ENCODE measurements at regions not wholly inside any gene's neighbourhood (a gene's known extent, or its start where the extent isn't known, plus 50 kb on each side); places are given as distances from the start of the nearest gene placed in this dataset.
"Not testable (repeated sequence)": the region's sequence is repeated elsewhere in the genome, so short reads cannot be mapped to it uniquely, and the experiment has no call there.

DNA sequence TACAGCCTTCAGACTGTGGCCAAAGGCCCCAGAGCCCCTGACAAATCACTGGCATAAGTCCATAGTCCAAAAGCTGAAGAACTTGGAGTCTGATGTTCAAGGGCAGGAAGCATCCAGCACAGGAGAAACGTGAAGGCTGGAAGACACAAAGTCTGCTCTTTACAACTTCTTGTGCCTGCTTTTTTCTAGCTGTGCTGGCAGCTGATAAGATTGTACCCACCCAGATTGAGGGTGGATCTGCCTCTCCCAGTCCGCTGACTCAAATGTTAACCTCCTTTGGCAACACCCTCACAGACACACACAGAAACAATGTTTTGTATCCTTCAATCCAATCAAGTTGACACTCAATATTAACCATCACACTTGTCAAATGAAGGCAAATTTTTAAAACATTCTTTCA is 959.5 kb downstream of the FSCB start:
- DNase-seq (ENCODE audit: low spot score), result peak; percentile 15

DNA sequence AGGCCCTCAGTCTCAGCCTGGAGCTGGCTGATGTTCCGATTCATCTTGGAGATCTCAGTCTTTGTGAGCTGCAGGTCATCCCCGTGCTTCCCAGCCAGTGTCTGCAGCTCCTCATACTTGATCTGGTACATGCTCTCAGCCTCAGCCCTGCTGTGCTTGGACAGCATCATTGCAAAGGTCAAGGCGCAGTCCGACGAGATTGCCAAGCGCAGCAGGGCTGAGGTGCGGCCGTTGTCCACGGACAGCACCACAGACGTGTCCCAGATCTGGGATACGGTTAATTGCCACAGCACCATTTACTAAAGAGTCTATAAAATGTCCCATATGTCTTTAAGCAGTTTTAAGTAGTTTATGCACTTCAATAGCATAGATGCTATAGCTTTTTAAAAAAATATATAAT is 965.7 kb downstream of the FSCB start:
- DNase-seq (ENCODE audit: low spot score), result no peak

DNA sequence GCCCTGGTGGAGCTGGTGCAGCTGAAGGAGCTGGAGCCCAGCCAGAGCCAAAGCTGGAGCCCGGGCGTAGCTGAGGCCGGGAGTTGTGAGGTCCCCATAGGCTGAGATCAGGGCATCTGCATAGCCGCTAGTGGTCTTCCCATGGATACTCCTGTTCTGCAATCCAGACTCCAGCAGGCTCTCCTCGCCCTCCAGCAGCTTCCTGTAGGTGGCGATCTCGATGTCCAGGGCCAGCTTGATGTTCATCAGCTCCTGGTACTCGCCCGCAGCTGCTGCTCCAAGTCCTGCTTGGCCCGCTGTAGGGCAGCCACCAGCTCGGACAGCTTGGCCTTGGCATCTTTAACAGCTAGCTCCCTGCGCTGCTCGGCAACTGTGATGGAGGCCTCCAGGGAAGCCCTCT is 966.1 kb downstream of the FSCB start:
- DNase-seq (ENCODE audit: low spot score), result no peak

DNA sequence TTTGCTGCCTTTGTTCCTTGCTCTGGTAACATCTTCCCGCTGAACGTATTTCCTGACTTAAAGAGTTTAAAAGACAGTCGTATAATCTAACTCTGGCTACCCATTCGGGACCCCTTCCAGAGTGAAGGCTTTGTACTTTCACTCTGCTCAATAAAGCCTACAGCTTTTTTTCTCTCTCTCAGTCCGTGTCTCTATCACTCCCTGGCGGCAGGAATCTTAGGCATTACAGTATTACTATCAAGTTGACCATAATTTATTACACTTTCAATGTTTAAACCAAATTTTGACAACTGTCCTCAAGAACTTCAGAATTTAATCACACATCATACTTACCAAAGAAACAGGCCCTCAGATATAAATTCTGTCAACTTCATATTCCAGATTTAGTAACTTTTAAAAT is 967.9 kb downstream of the FSCB start:
- no peak for DNase-seq (ENCODE audit: low spot score)

DNA sequence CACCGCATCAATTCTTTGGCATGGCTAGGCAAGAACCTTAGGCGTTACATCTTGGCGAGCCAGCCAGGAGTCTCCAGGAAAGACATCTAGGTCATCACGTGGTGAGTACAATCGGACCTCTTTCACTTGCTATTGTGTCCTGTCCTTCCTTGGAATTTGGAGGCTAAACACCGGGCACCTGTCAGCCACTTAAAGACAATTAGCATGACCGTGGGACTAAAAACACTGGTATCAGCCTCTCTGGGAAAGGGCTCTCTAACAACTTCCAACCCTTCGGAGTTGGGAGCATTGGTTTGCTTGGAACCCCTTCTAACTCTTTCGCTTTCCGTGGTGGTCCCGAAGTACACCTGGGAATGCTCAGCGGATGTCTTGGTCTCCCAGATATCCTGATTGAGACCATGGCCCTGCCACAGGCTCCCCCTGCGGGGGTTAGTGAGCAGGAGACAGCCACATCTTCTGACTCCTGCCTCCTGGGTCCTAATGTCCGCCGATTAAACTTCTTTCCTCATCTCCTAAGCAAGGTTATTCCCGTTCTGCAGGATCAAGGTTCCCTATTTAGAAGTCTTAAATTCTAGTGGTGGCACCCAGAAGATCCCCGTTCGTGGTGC is 971.7 kb downstream of the FSCB start:
- DNase-seq (ENCODE audit: low spot score), result no peak

DNA sequence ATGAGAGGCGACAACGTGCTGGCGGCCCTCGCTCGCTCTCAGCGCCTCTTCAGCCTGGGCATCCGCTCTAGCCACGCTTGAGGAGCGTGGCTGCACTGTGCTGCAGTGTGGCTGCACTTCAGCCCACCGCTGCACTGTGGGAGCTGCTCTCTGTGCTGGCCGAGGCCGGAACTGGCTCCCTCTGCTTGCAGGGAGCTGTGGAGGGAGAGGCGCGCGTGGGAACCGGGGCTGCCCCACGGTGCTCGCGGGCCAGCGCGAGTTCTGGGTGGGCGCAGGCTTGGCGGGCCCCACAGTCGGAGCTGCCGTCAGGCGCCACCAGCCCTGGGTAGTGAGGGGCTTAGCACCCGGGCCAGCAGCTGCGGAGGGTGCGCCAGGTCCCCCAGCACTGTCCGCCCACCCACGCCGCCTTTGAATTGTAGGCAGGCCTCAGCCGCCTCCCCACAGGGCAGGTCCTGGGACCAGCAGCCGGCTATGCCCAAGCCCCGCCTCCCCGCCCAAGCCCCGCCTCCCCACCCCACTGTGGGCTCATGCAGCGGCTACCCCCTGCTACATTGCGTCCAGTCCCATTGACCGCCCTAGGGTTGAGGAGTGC is 974.2 kb downstream of the FSCB start:
- no peak for DNase-seq (ENCODE audit: low spot score)

DNA sequence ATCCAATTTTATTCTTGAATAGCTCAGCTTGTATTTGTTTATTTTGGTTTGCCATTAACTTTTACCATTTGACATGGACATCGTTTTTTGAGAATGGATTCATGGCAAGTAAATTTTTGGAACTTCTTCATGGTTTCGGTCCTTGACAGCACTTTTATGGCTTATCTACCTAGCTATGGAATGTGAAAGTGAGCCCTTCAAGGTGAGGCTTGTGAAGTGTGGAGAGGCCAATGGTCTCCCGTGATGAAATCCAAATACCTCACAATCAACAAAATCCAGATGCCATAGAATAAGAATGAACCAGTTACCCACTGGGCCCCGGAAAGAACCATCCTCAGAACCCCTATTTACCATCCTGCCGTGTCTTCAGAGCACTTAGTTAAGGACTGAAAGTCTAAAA is 978.8 kb downstream of the FSCB start:
- no peak for DNase-seq (ENCODE audit: low spot score)

DNA sequence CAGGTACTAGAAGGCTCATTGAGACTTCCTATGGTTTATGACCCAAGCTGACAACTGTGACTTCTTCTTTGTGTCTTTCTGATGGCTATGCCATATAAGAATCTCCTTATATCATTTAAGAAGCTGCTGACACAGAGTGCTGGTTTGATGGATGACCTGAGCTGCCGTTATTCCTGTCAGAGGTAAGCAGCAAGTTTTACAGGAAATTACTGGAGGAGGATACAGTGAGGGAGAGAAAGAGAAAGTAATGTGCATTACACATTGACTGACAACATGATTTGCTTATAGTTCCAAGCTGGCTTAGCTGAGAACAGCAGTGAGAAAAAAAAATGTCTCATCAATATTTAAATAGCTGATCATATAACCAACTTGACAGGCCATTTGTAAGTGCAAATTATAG is 981.4 kb downstream of the FSCB start:
- DNase-seq (ENCODE audit: low spot score), result no peak

DNA sequence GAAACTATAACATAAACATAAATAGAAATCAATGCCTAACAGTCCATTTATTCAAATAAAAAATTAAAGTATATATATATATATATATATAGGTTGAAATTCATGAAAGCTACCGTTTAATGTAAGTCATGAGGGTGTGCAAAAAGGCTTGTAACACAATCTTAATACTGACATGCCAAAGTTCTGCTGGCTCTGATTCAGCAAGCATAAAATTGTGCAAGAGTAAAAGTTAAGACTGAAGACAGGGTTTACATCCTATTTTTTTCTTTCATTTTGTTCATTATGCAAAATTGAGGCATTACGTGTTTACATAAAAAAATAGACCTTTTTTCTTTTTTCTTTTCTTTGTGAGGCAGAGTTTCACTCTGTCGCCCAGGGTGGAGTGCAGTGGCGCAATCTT is 984.2 kb downstream of the FSCB start:
- no peak for DNase-seq (ENCODE audit: low spot score)

DNA sequence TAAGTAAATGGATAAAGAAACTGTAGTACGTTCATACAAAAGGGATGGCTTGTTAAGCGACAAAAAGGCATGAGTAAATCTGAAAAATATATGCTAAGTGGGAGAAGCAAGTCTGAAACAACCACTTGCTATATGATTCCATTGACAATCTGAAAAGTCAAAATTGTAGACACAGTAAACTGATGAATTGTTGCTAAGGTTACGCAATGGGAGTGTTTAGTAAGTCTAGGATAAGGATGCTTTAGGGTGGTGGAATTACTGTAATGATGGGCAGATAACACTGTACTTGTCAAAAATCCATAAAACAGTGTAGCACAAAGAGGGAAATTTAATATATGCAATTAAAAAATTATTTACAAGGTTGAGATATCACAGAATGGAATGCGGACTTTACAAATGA is 984.9 kb downstream of the FSCB start:
- no peak for DNase-seq (ENCODE audit: low spot score)

DNA sequence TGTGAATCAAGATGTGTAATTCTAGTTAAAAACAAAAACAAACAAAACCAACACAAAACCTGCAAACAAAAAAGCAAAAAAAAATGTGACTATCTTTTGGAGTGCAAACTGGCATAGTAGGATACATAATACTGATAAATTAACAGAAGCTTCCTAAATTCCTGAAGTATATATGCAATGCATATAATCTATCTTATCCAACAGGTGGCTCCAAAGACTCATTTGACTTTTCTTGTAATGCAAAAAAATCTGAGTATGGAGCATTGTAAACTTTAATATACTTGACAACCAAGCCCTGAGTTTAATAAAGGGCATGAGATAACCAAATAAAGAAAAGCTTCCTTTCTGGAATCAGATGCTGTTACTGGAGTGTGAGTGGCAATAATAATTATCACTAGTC is 1003.6 kb downstream of the FSCB start:
- no peak for DNase-seq (ENCODE audit: low spot score)

DNA sequence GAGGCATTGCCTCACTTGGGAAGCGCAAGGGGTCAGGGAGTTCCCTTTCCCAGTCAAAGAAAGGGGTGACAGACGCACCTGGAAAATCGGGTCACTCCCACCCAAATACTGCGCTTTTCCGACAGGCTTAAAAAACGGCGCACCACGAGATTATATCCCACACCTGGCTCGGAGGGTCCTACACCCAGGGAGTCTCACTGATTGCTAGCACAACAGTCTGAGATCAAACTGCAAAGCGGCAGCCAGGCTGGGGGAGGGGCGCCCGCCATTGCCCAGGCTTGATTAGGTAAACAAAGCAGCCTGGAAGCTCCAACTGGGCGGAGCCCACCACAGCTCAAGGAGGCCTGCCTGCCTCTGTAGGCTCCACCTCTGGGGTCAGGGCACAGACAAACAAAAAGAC is 1014.7 kb downstream of the FSCB start:
- DNase-seq (ENCODE audit: low spot score), result not testable (repeated sequence)

DNA sequence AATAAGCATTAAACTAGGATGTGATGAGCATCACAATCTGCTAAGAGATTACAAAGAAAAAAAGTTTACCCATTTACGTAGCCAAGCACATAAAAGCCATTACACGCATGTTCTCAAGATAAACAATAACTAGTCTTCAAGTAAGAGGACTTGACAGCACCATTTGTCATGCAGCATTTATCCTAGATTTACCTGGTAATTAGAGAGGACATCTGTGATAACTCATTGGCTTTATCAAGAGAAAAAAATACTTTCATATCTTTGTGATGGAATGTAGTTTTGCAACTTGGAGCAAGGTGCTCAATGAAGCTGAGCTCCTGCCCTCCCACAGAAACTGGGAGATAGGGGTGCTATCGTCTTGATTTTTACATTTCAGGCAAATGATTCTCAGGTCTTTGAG is 1023.7 kb downstream of the FSCB start:
- DNase-seq (ENCODE audit: low spot score), result no peak

DNA sequence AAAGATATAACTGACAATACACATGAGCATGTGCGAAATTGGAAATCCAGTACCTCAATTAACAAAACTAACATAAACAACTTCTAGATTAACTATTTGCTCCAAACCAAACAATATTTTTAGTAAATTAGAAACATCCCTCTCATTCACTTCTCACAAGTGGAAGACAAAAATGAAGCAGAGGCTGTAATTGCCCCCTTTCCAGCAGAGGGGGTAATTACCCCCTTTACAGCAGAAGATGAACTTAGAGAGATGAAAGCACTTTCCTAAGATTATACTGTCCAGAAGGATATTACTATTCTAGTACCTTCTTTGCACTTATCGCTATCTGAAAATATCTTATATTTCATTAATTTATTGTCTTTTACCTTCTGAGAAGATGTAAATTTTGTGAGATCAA is 1025.2 kb downstream of the FSCB start:
- DNase-seq (ENCODE audit: low spot score), result no peak

DNA sequence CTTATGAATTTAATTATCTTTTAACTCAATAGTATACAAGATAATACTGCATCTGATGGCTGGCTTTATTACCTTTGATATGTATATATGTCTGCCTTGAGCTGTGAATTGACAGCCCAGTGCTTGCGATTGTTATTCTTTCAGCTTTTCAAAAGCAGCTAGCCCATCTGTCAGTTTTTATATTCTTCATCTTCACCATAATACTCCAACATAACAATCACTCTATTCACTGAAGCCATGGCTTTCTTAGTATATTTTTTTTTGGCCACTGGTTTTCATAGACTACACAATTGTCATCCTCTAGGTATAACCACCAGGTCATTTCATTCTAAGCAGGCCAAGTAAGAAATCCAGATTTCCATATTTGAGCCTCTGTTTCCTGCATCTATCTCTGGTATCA is 1026.1 kb downstream of the FSCB start:
- no peak for DNase-seq (ENCODE audit: low spot score)

DNA sequence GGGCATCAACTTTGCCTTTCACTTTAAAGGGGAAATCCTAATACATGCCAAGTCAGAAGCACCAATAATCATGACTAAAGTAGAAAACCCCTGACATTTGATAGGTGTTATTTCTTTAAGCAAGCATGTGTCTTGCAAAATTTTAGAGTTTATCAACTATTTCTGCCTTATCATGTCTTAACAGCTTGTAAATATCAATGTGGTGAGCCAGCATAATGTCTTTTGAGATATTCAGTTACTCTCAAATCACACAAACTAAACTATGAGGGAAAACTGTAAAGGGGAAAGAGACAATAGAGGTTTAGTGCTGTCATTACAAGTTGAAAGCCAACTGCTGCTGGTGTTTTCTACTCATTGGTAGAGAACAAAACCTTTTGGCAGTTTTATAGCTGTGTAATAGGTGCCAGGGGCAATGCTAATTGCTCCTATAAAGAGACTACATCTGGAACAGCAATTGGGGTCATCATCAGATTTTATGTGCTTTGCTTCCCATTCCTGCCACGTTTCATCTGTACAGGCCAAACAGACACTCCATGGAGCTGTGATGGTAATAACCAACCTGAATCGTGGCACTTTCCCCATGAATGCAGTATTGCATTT is 1027.4 kb downstream of the FSCB start:
- DNase-seq (ENCODE audit: low spot score), result no peak

DNA sequence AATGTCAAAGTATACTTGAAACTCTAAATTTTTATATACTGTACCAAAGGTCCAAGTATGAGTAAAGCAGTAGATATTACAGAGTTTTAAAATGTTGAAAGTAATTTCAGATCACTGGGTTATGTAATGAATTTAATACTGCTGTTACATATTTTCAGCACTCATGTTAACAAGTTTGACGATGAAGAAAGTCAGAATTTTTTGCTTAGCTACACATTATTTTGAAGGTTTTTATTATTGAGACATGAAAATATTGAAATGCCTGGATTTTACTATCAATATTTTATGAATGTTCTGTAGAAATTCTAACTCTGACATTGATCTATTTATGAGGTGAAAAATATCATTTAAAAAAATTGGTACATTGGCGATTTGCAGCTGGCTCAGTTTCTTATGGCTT is 1030.3 kb downstream of the FSCB start:
- DNase-seq (ENCODE audit: low spot score), result no peak

DNA sequence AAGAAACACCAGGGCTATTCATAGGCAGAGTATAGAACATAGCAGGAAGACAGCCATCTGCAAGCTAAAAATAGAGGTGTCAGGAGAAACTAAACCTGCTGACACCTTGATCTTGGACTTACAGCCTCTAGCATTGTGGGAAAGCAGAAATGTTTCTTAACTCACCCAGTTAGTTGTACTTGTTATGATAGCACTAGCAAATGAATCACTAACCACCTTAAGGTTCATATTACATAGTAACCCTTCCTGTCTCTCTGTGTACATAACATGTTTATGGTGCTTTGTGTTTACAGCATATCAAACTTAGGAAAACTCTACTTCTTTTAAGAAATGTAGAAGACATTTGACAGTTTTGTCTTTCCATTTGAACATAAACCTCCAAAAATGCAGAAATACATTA is 1031.3 kb downstream of the FSCB start:
- no peak for DNase-seq (ENCODE audit: low spot score)

DNA sequence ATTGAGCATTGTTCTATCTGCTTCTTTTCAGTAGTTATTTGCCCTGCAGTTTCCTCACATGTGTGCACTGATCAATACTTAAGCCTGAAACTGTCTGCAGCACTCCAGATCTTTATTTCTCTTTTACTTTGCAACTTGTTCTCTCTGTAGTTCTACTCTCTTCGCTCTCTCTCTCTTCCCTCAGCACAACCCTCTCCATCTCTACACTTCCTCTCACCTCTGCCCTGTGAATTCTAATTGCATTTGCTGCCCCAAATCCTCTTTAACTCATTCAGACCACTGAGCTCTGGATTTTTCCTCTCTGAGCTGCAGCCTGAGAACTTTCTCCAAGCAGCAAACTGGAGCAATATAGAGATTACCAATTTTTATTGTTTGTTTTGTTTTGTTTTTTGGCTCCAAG is 1035.5 kb downstream of the FSCB start:
- no peak for DNase-seq (ENCODE audit: low spot score)

DNA sequence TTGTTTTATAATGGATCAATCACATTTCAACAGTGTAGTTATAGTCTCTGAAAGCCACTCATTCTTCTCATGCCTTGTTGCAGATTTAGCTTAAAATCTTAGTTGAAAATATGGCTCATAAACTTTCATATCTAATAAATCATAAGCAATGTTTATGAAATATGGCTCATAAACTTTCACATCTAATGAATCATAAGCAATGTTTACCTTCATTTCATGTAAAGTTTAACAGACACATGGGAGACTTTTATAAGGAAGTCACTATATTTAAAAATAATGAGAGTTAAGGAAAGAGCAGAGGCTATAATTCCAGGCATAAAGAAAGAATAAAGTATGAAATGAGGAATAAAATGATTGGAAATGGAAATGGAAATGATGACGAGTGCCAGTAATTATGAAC is 1042.1 kb downstream of the FSCB start:
- no peak for DNase-seq (ENCODE audit: low spot score)

DNA sequence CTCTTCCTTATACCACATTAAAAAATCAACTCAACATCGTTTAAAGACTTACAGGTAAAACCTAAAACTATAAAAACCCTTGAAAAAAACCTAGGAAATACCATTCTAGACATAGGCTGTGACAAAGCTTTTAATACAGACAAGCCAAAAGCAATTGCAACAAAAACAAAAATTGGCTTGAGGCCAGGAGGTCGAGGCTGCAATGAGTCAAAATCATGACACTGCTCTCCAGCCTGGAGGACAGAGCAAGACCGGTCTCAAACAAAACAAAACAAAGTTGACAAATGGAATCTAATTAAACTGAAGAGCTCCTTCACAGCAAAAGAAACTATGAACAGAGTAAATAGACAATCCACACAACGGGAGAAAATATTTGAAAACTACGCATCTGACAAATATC is 1057.8 kb downstream of the FSCB start:
- no peak for DNase-seq (ENCODE audit: low spot score)

DNA sequence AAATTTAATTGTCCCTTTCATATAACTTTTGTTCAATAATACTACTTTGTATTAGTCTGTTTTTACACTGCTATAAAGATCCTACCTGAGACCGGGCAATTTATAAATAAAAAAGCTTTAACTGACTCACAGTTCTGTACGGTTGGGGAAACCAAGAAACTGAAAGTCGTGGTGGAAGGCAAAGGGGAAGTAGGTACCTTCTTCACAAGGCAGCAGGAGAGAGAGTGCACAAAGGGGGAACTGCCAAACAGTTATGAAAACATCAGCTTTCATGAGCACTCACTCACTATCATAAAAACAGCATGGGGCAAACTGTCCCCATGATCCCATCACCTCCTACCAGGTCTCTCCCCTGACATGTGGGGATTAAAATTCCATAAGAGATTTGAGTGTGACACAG is 1069.0 kb downstream of the FSCB start:
- no peak for DNase-seq (ENCODE audit: low spot score)

DNA sequence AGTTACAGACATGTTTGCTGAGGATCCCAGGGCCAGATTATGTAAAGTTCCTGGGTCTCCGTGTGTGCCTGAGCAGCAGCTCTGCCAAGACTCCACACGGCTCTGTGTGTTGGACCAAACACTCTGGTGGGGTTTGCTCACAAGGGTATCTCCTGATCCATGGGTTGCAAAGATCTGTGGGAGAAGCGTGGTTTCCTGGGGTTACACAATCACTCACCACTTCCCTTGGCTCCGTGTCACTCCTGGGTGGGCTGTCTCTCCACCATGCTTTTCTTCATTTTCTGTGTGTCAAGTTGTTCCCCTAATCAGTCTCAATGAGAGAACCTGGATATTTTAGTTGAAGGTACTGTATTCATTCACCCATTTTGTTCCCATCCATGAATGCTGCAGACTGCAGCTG is 1088.8 kb downstream of the FSCB start:
- DNase-seq (ENCODE audit: low spot score), result no peak

DNA sequence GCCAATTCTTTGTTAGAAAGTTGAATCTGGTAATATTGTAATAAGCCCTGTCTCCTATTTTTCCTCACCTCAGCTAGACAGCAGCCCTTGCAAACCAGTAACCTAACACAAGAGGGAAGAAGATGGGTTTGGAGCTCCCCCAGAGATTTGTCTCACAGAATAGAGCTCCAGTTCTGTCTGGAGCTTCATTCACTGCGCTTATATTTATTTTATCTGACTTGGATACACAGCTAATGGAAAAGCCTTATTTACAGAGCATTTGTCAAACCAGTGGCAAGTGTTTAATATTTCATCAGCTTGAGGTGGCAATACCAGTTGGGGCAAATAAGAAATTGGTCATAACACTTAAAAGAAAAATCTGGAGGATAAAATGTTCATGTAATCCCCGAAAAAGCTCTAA is 1094.0 kb downstream of the FSCB start:
- DNase-seq (ENCODE audit: low spot score), result no peak
